GM12865 (cell line): ENCODE measurements at regions not wholly inside any gene's neighbourhood (a gene's known extent, or its start where the extent isn't known, plus 50 kb on each side); places are given as distances from the start of the nearest gene placed in this dataset.

Source experiments
- DNase-seq: peaks from one replicate; pipeline ENCODE4 v3.0.0; 2010; ENCODE audit warnings: low read depth
- H3K4me3 ChIP-seq: 2 replicates; pipeline ENCODE4 v1.5.1; 2011; ENCODE audit warnings: mild to moderate bottlenecking, low read depth, low read length, control low read depth
- CTCF ChIP-seq: IDR thresholded peaks from 2 replicates; pipeline ENCODE4 v1.5.1; 2011; ENCODE audit warnings: low read length, control low read depth, low read depth, inconsistent platforms; ENCODE audit not compliant: insufficient read depth; ENCODE audit errors: missing control alignments

GRCh38 chr19:28980236-28980868, 232.6 kb downstream of the UQCRFS1 start:
- no peak for DNase-seq
- no peak overlapping the region for H3K4me3 ChIP-seq
- TF ChIP-seq CTCF, result no peak

- DNase-seq, result no peak
- TF ChIP-seq CTCF, result no peak
- no peak overlapping the region for H3K4me3 ChIP-seq
These were observed 235.1 kb downstream of the UQCRFS1 start for GRCh38 chr19:28977826-28978225.

GRCh38 chr19:28972058-28972852, 240.7 kb downstream of the UQCRFS1 start:
- TF ChIP-seq CTCF, result no peak
- DNase-seq, result no peak
- H3K4me3 ChIP-seq, result no peak overlapping the region

- H3K4me3 ChIP-seq, result no peak overlapping the region
- TF ChIP-seq CTCF, result no peak
- no peak for DNase-seq
These were observed 241.4 kb downstream of the UQCRFS1 start for GRCh38 chr19:28971513-28971912.

- no peak for TF ChIP-seq CTCF
- no peak for DNase-seq
- no peak overlapping the region for H3K4me3 ChIP-seq
These were observed 241.9 kb downstream of the UQCRFS1 start for GRCh38 chr19:28971049-28971448.

- DNase-seq, result no peak
- H3K4me3 ChIP-seq, result no peak overlapping the region
- TF ChIP-seq CTCF, result no peak
These were observed 244.2 kb downstream of the UQCRFS1 start for GRCh38 chr19:28968721-28969120.
